H1 (cell line): ENCODE measurements at regions not wholly inside any gene's neighbourhood (a gene's known extent, or its start where the extent isn't known, plus 50 kb on each side); places are given as distances from the start of the nearest gene placed in this dataset.
"Not testable (repeated sequence)": the region's sequence is repeated elsewhere in the genome, so short reads cannot be mapped to it uniquely, and the experiment has no call there.

Experiments used
- CTCF ChIA-PET: fragments of 300-600 bp; sonication (Branson Sonifier 250); formaldehyde crosslinking; loops from one replicate; lab custom pipeline; 2021; ENCODE audit not compliant: partially characterized antibody; lab: Charles Lee
- POLR2A ChIA-PET: fragments of 300-600 bp; sonication (Branson Sonifier 250); formaldehyde crosslinking; loops from one replicate; lab custom pipeline; 2021; ENCODE audit warnings: inconsistent platforms; ENCODE audit not compliant: partially characterized antibody; lab: Charles Lee
- DNase-seq, 2 experiments: peaks; one replicate each; pipeline versions ENCODE4 v3.0.0 to v3.0.0-alpha.2; 2010 to 2022; ENCODE audit warnings: low spot score in 2 of 2, low read depth in 1 of 2, mixed read lengths in 1 of 2
- FAIRE-seq: peaks from 2 replicates; lab custom pipeline; 2011; peaks lifted over from hg19 to GRCh38; lab: Jason Lieb, UNC
- H2AFZ ChIP-seq: 2 replicates; pipeline ENCODE4 v1.8.1; 2012; ENCODE audit warnings: low read length, inconsistent platforms
- H2AK5ac ChIP-seq: 2 replicates; pipeline ENCODE4 v1.6.1; 2013; ENCODE audit warnings: low read depth, low read length
- H2BK120ac ChIP-seq: replicated peaks from 2 replicates; pipeline ENCODE3; 2013; ENCODE audit warnings: low read depth, low read length, inconsistent platforms
- H2BK12ac ChIP-seq: 2 replicates; pipeline ENCODE4 v1.6.1; 2013; ENCODE audit warnings: low read depth, low read length
- H2BK15ac ChIP-seq: 2 replicates; pipeline ENCODE4 v1.6.1; 2013; ENCODE audit warnings: low read length
- H2BK20ac ChIP-seq: 2 replicates; pipeline ENCODE4 v1.6.1; 2013; ENCODE audit warnings: low read length
- H2BK5ac ChIP-seq: 2 replicates; pipeline ENCODE4 v1.6.1; 2013; ENCODE audit warnings: low read depth, low read length
- H3K14ac ChIP-seq: 2 replicates; pipeline ENCODE4 v1.6.1; 2013; ENCODE audit warnings: inconsistent platforms; ENCODE audit not compliant: insufficient read length
- H3K18ac ChIP-seq: 2 replicates; pipeline ENCODE4 v1.6.1; 2013; ENCODE audit warnings: low read length; ENCODE audit errors: extremely low read depth
- H3K23ac ChIP-seq: 2 replicates; pipeline ENCODE4 v1.6.1; 2013; ENCODE audit warnings: inconsistent platforms; ENCODE audit not compliant: insufficient read length
- H3K23me2 ChIP-seq: 2 replicates; pipeline ENCODE4 v1.6.1; 2013; ENCODE audit warnings: low read depth, low read length
- H3K27ac ChIP-seq: 2 replicates; pipeline ENCODE4 v1.6.1; 2011; ENCODE audit warnings: low read depth, low read length, inconsistent platforms
- H3K27me3 ChIP-seq, 4 experiments: replicated peaks in 1 of 4; 1 replicate in 1 of 4; 2 replicates in 3 of 4; pipeline versions ENCODE4 v1.6.1 to v1.8.1; 2011 to 2013; ENCODE audit warnings: low read length in 3 of 4, mild to moderate bottlenecking in 3 of 4, inconsistent platforms in 2 of 4, mixed read lengths in 2 of 4, moderate library complexity in 1 of 4; ENCODE audit not compliant: control insufficient read depth in 3 of 4, insufficient read depth in 3 of 4; ENCODE audit errors: extremely low read depth in 1 of 4
- H3K36me3 ChIP-seq, 4 experiments: 2 replicates each; pipeline versions ENCODE4 v1.6.1 to v1.8.1; 2011 to 2013; ENCODE audit warnings: mild to moderate bottlenecking in 4 of 4, low read length in 3 of 4, moderate library complexity in 2 of 4, control low read depth in 1 of 4, inconsistent platforms in 1 of 4; ENCODE audit not compliant: insufficient read depth in 4 of 4, control insufficient read depth in 2 of 4
- H3K4ac ChIP-seq: replicated peaks from 2 replicates; pipeline ENCODE3; 2013; ENCODE audit warnings: low read length, low read depth, mixed read lengths, inconsistent platforms; ENCODE audit not compliant: insufficient read length
- H3K4me1 ChIP-seq, 4 experiments: replicated peaks in 1 of 4; 1 replicate in 1 of 4; 2 replicates in 3 of 4; pipeline versions ENCODE4 v1.6.1 to v1.8.1; 2011 to 2013; ENCODE audit warnings: low read length in 3 of 4, inconsistent platforms in 2 of 4, mixed read lengths in 1 of 4; ENCODE audit not compliant: insufficient read depth in 4 of 4, control insufficient read depth in 3 of 4
- H3K4me2 ChIP-seq, 2 experiments: 2 replicates each; pipeline versions ENCODE4 v1.6.1 to v1.8.1; 2011 to 2013; ENCODE audit warnings: low read depth in 2 of 2, low read length in 2 of 2, control low read depth in 1 of 2, inconsistent platforms in 1 of 2, mild to moderate bottlenecking in 1 of 2; ENCODE audit not compliant: insufficient read depth in 1 of 2
- H3K4me3 ChIP-seq, 4 experiments: fragments of 200-600, 300-600 bp in 1 of 4; sonication (generic), shearing (Covaris generic), sonication (Bioruptor Twin) in 1 of 4; 2 replicates each; pipeline versions ENCODE4 v1.5.1 to v1.8.1; 2011 to 2016; ENCODE audit warnings: low read length in 4 of 4, low read depth in 3 of 4, control low read depth in 2 of 4, inconsistent platforms in 2 of 4, mild to moderate bottlenecking in 2 of 4, mixed read lengths in 1 of 4, moderate library complexity in 1 of 4; ENCODE audit not compliant: insufficient read depth in 2 of 4; ENCODE audit errors: extremely low read depth in 1 of 4
- H3K56ac ChIP-seq: replicated peaks from 2 replicates; pipeline ENCODE3; 2013; ENCODE audit warnings: low read depth, mild to moderate bottlenecking, mixed read lengths, low read length, inconsistent platforms; ENCODE audit not compliant: insufficient read length
- H3K79me1 ChIP-seq: 2 replicates; pipeline ENCODE4 v1.6.1; 2013; ENCODE audit warnings: low read depth, low read length, control low read depth
- H3K79me2 ChIP-seq, 2 experiments: 2 replicates each; pipeline versions ENCODE4 v1.6.1 to v1.8.1; 2012 to 2013; ENCODE audit warnings: low read length in 2 of 2, mild to moderate bottlenecking in 2 of 2, inconsistent platforms in 1 of 2; ENCODE audit not compliant: insufficient read depth in 2 of 2, control insufficient read depth in 1 of 2
- H3K9ac ChIP-seq, 4 experiments: replicated peaks in 1 of 4; 1 replicate in 1 of 4; 2 replicates in 3 of 4; pipeline versions ENCODE4 v1.6.1 to v1.8.1; 2011 to 2013; ENCODE audit warnings: low read depth in 3 of 4, low read length in 3 of 4, control low read depth in 2 of 4, mild to moderate bottlenecking in 2 of 4, moderate library complexity in 2 of 4, inconsistent platforms in 1 of 4; ENCODE audit errors: extremely low read depth in 1 of 4
- H3K9me3 ChIP-seq, 2 experiments: 2 replicates each; pipeline versions ENCODE4 v1.6.1 to v1.8.1; 2012 to 2013; ENCODE audit warnings: mild to moderate bottlenecking in 2 of 2, moderate library complexity in 2 of 2, control low read depth in 1 of 2, inconsistent platforms in 1 of 2, low read depth in 1 of 2, low read length in 1 of 2, mixed read lengths in 1 of 2; ENCODE audit not compliant: insufficient read depth in 2 of 2
- H4K20me1 ChIP-seq, 2 experiments: replicated peaks in 1 of 2; 2 replicates each; pipeline versions ENCODE3 to v1.8.1; 2011 to 2013; ENCODE audit warnings: inconsistent platforms in 2 of 2, low read length in 2 of 2, mild to moderate bottlenecking in 1 of 2; ENCODE audit not compliant: insufficient read depth in 2 of 2, control insufficient read depth in 1 of 2
- H4K5ac ChIP-seq: 2 replicates; pipeline ENCODE4 v1.6.1; 2013; ENCODE audit warnings: low read length, low read depth, mixed read lengths, inconsistent platforms; ENCODE audit not compliant: insufficient read length
- H4K8ac ChIP-seq: 2 replicates; pipeline ENCODE4 v1.8.0; 2013; ENCODE audit warnings: mild to moderate bottlenecking, moderate library complexity, low read length, inconsistent platforms; ENCODE audit not compliant: insufficient read depth; ENCODE audit errors: extremely low read depth
- H4K91ac ChIP-seq: replicated peaks from 2 replicates; pipeline ENCODE3; 2013; ENCODE audit warnings: low read length, mixed read lengths, inconsistent platforms; ENCODE audit not compliant: insufficient read length
- WGBS, 2 experiments: shearing (Covaris generic) in 1 of 2; methylation state at CpG; one replicate each; pipeline versions ENCODE4 v1.1.6 to v1.1.7; 2013 to 2015; ENCODE audit warnings: low lambda C conversion rate in 2 of 2, mixed read lengths in 2 of 2, inconsistent platforms in 1 of 2, low coverage in 1 of 2, missing lambda C conversion rate in 1 of 2; ENCODE audit not compliant: insufficient replicate concordance in 2 of 2, insufficient coverage in 1 of 2, insufficient read length in 1 of 2; ENCODE audit errors: extremely low coverage in 1 of 2, missing lambda C conversion rate in 1 of 2; 5-methylcytosine and 5-hydroxymethylcytosine counted together

- H4K20me1 ChIP-seq, H2BK20ac ChIP-seq, FAIRE-seq, H3K79me2 ChIP-seq, H3K27me3 ChIP-seq, H2BK12ac ChIP-seq, H2AFZ ChIP-seq, H3K18ac ChIP-seq, H3K56ac ChIP-seq, H2BK5ac ChIP-seq, H4K8ac ChIP-seq, H3K4me2 ChIP-seq, H3K23me2 ChIP-seq, H4K91ac ChIP-seq, H3K23ac ChIP-seq, H3K4me1 ChIP-seq, H3K9ac ChIP-seq, H3K79me1 ChIP-seq, H3K14ac ChIP-seq, H3K4ac ChIP-seq, H4K5ac ChIP-seq, DNase-seq, H3K4me3 ChIP-seq, H2BK120ac ChIP-seq, H2BK15ac ChIP-seq, H3K27ac ChIP-seq: not testable (repeated sequence)
- 92% methylated on average over 5 of the region's 6 CpGs; no CpG with 5 or more reads in 1 of the 2 experiments for WGBS, 2 experiments
- ChIA-PET POLR2A (interaction anchor here (1.2 kb wide), 1 partner anchor 10 kb away, joined by 3 read pairs; no protein-coding TSS in a partner anchor), CTCF (interaction anchor here (0.9 kb wide), 1 partner anchor 117 kb away, joined by 3 read pairs; no protein-coding TSS in a partner anchor)
- Histone ChIP-seq H2AK5ac (0 out of 2 replicates have a peak overlapping the region, but pooled peaks have one; percentile 65), H3K36me3 (peaks cover 0 to 14% (median 7%) of the 10 kb centered on the region in 4 experiments; a peak in 3 of 8 replicates), H3K9me3 (peaks cover 13 to 19% of the 10 kb centered on the region in 2 experiments)
Measured at GRCh38 chr10:53335803-53336422, 563.3 kb upstream of the MBL2 start.
